Fibroblast of skin of right biceps (primary cell): ENCODE measurements at regions not wholly inside any gene's neighbourhood (a gene's known extent, or its start where the extent isn't known, plus 50 kb on each side); places are given as distances from the start of the nearest gene placed in this dataset.
A peak's percentile ranks its signal among the peaks of the same experiment; 100 is the strongest.

ENCODE experiments used
- DNase-seq: peaks from one replicate; pipeline ENCODE4 v3.0.0-alpha.2; 2013

GRCh38 chr5:52504584-52505240, 283.0 kb upstream of the ITGA1 start:
- DNase-seq, result no peak

DNA sequence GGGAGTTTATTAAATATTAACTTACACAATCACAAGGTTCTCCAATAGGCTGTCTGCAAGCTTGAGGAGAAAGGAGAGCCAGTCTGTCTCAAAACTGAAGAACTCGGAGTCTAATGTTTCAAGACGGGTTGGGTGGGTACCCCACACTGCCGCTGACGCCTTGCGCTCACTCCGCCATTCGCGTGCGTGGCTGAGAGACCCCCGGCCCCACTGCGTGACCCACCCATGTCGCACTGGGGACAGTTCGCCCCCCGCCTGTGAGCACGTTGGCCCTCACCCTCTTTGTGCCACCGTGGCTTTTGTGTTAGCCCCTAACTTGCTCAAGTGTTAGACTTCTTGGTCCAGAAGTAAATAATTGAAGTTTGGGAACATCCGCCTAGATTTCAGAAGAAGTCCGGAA, 270.0 kb upstream of the ITGA1 start:
- DNase-seq, result no peak

GRCh38 chr5:52520171-52520570, 267.5 kb upstream of the ITGA1 start:
- DNase-seq, result no peak

DNA sequence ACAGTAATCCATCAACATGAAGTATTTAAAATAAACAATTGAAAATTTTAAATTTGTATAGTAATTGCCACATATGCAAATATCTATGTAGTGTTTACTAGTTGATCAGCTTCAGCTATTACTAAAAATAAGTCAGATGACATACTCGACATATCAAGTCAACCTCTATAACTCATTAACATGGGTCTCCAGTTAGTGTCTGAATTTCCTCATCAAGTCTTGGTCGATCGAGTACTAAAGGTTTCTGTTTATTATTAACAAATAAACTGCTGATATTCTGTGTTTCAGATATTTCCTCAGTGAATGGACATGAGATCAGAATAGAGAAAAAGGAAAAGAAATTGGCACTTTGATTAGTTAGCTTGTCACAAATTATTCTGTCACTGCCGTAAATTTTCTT, 266.5 kb upstream of the ITGA1 start:
- no peak for DNase-seq

DNA sequence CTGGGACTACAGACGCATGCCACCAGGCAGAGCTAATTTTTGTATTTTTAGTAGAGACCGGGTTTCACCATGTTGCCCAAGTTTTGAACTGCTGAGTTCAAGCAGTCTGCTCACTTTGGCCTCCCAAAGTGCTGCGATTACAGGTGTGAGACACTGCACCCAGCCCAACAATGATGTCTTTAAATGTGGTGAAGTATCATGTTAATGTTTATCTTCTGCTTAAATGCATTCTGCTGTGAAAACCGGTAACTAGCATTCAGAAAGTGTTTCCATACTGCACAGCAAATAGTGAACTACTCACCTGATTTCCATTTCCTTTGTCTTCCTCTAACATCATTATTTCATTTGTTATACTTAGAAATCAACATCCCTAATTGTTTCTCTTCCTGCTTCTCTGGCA, 264.0 kb upstream of the ITGA1 start:
- DNase-seq, result no peak

GRCh38 chr5:52531105-52531504, 256.6 kb upstream of the ITGA1 start:
- DNase-seq, result no peak

DNA sequence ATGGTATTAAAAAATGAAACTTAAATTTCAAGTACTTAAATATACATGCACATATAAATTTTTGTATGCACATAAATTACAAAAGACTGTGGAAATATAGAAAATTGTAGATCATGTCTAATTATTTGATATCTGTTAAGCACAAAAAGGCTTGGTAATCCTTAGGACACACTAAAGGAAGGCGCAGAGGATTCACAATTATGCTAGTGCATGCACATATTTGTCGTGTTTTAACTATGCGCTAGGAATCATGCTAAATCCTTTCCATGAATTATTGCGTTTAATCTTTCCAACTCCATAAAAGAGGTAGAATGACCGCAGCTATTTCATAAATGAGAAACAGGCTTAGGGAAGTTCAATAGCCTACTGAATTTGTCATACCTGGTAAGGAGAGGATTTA, 244.1 kb upstream of the ITGA1 start:
- DNase-seq, result no peak

DNA sequence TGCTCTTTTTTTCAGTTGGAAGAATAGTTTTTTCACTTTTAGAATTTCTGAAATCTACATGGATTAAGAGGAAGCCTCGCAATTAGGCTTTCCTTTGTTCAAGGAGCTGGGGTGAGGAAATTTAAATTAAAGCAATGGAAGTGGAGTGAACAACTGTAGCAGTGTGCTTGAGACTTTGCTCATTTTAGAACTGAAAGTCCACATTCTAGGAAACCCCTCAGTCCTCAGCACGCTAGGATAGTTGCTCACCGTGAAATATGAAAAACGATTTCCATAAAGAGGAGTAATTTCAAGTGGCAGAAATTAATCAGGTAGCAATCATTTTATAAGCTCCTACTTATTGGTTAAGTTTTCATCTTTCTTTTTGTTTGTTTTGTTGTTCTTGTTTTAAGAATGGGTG, 243.0 kb upstream of the ITGA1 start:
- no peak for DNase-seq

DNA sequence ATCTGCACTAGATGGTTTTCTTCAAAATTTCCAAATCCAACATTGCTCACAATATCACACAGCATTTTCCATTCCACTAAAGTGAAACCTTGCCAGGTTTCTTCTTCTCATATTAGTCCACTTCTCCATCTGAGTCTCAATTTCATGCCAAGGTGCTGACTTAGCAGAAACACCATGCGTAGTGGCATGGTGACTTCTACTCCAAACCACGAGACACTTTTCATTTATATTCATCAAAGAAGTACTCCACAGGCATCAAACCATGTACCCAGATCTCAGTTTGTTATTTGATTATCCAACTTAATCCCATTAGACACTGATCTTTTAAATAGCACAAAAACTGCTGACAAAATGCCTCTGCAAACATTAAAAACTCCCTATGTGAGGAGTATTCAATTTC, 233.4 kb upstream of the ITGA1 start:
- DNase-seq, result no peak

GRCh38 chr5:52560366-52560765, 227.3 kb upstream of the ITGA1 start:
- no peak for DNase-seq

GRCh38 chr5:52562473-52562872, 225.2 kb upstream of the ITGA1 start:
- DNase-seq, result no peak

GRCh38 chr5:52564587-52564986, 223.1 kb upstream of the ITGA1 start:
- no peak for DNase-seq

- DNase-seq, result no peak
Measured at GRCh38 chr5:52577546-52577945, 210.2 kb upstream of the ITGA1 start.

- no peak for DNase-seq
Measured at GRCh38 chr5:52579391-52579790, 208.3 kb upstream of the ITGA1 start.

GRCh38 chr5:52580921-52581320, 206.8 kb upstream of the ITGA1 start:
- DNase-seq, result peak; percentile 60

GRCh38 chr5:52582313-52582712, 205.4 kb upstream of the ITGA1 start:
- no peak for DNase-seq

DNA sequence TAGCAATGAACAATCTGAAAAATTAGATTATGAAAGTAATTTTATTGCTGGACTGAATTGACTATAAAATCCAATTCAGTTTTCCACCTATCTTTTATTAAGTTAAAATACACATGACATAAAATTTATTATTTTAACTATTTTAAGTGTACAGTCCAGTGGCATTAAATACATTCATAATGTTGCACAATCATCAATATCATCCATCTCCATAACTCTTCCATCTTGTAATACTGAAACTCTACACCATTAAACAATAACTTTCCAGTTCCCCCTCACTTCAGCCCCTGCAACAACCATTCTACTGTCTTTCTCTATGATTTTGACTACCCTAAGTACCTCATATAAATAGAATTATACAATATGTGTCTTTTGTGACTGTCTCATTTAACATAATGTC, 200.6 kb upstream of the ITGA1 start:
- no peak for DNase-seq

GRCh38 chr5:52597625-52598024, 190.1 kb upstream of the ITGA1 start:
- no peak for DNase-seq

GRCh38 chr5:52598968-52599367, 188.7 kb upstream of the ITGA1 start:
- no peak for DNase-seq

- no peak for DNase-seq
Measured at GRCh38 chr5:52603778-52604554, 183.8 kb upstream of the ITGA1 start.

GRCh38 chr5:52605317-52606313, 182.1 kb upstream of the ITGA1 start:
- no peak for DNase-seq

- no peak for DNase-seq
Measured at GRCh38 chr5:52607227-52607824, 180.4 kb upstream of the ITGA1 start.

DNA sequence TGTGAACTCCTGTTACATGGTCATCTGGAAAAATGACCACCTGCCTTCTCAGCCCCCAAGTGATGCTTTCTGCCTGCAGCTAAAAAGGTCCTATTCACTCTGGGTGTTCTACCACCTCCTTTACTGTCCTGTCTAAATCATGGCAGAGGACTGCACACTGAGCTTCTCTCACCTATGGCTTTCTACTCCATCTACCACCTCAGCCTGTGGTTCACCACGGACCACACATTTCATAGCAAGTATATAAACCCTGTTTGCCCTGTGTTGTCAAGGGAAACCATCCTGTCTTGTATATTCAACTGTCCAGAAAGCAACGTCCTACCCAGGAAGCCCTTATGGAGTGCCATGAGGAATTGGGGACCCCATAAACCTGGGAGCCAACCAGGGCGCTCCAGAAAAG, 167.4 kb upstream of the ITGA1 start:
- DNase-seq, result no peak
